Endothelial cell of umbilical vein (primary cell): ENCODE measurements at regions not wholly inside any gene's neighbourhood (a gene's known extent, or its start where the extent isn't known, plus 50 kb on each side); places are given as distances from the start of the nearest gene placed in this dataset.

ENCODE experiments used
- BruUV-seq: library from RNA; stranded (reverse); fragments of 400-500 nt; replicated peaks from 2 replicates; lab custom pipeline; 2021; lab: Mats Ljungman, UMichigan
- CTCF ChIA-PET: fragments of 300-600, 350-600 bp; sonication (Branson Sonifier 250); formaldehyde crosslinking; loops from one replicate; lab custom pipeline; 2021; ENCODE audit warnings: antibody characterized with exemption, inconsistent platforms; lab: Charles Lee
- POLR2A ChIA-PET: fragments of 300-600, 350-600 bp; sonication (Branson Sonifier 250); formaldehyde crosslinking; loops from one replicate; lab custom pipeline; 2021; ENCODE audit warnings: antibody characterized with exemption, inconsistent platforms; lab: Charles Lee
- DNase-seq: peaks from one replicate; pipeline ENCODE4 v3.0.0-alpha.2; 2011; ENCODE audit warnings: low read depth, low spot score
- FAIRE-seq: peaks from 2 replicates; lab custom pipeline; 2011; peaks lifted over from hg19 to GRCh38; lab: Jason Lieb, UNC
- H2AFZ ChIP-seq: 2 replicates; pipeline ENCODE4 v1.6.0; 2012; ENCODE audit warnings: low read depth, low read length, control low read depth, inconsistent platforms
- H3K27ac ChIP-seq: 2 replicates; pipeline ENCODE4 v1.5.1; 2011; ENCODE audit warnings: low read depth, mild to moderate bottlenecking, control low read depth, low read length, moderate library complexity; ENCODE audit not compliant: insufficient read depth
- H3K27me3 ChIP-seq, 2 experiments: 2 replicates each; pipeline versions ENCODE4 v1.6.0 to v1.6.1; 2011; ENCODE audit warnings: low read length in 2 of 2, mixed read lengths in 1 of 2; ENCODE audit not compliant: control insufficient read depth in 2 of 2, insufficient read depth in 2 of 2
- H3K36me3 ChIP-seq, 2 experiments: 2 replicates in 1 of 2; 3 replicates in 1 of 2; pipeline ENCODE4 v1.5.1; 2011; ENCODE audit warnings: low read length in 2 of 2, mild to moderate bottlenecking in 1 of 2, moderate library complexity in 1 of 2; ENCODE audit not compliant: control insufficient read depth in 2 of 2, insufficient read depth in 2 of 2; ENCODE audit errors: extremely low read depth in 1 of 2
- H3K4me1 ChIP-seq: 3 replicates; pipeline ENCODE4 v1.5.1; 2011; ENCODE audit warnings: mild to moderate bottlenecking, low read length; ENCODE audit not compliant: control insufficient read depth, insufficient read depth; ENCODE audit errors: extremely low read depth
- H3K4me2 ChIP-seq: 2 replicates; pipeline ENCODE4 v1.6.1; 2011; ENCODE audit warnings: low read length, control low read depth, mixed read lengths; ENCODE audit not compliant: insufficient read depth
- H3K4me3 ChIP-seq, 3 experiments: fragments of 200-600 bp in 1 of 3; sonication (generic), shearing (Covaris generic) in 1 of 3; replicated peaks in 1 of 3; 2 replicates each; pipeline ENCODE4 v1.5.1; 2011 to 2016; ENCODE audit warnings: control low read depth in 3 of 3, low read length in 3 of 3, mild to moderate bottlenecking in 2 of 3, inconsistent platforms in 1 of 3, low read depth in 1 of 3, moderate library complexity in 1 of 3; ENCODE audit not compliant: insufficient read depth in 1 of 3
- H3K79me2 ChIP-seq: 2 replicates; pipeline ENCODE4 v1.6.0; 2012; ENCODE audit warnings: low read length, inconsistent platforms; ENCODE audit not compliant: control insufficient read depth, insufficient read depth
- H3K9ac ChIP-seq: replicated peaks from 2 replicates; pipeline ENCODE3; 2011; ENCODE audit warnings: low read length, control low read depth; ENCODE audit not compliant: insufficient read depth; ENCODE audit errors: extremely low read depth
- H3K9me1 ChIP-seq: replicated peaks from 3 replicates; pipeline ENCODE4 v1.6.0; 2011; ENCODE audit warnings: mild to moderate bottlenecking, low read length; ENCODE audit not compliant: control insufficient read depth, insufficient read depth; ENCODE audit errors: extremely low read depth
- H3K9me3 ChIP-seq: replicated peaks from 2 replicates; pipeline ENCODE4 v1.5.1; 2012; ENCODE audit warnings: low read length, inconsistent platforms; ENCODE audit not compliant: control insufficient read depth, insufficient read depth
- H4K20me1 ChIP-seq: replicated peaks from 2 replicates; pipeline ENCODE3; 2011; ENCODE audit warnings: mild to moderate bottlenecking, low read length; ENCODE audit not compliant: control insufficient read depth, insufficient read depth; ENCODE audit errors: extremely low read depth
- CTCF ChIP-seq, 2 donors: IDR thresholded peaks; 1 replicate in 1 of 2; 2 replicates in 1 of 2; pipeline ENCODE4 v1.5.1; 2011; ENCODE audit warnings: low read length in 2 of 2, mild to moderate bottlenecking in 2 of 2, moderate library complexity in 2 of 2, control low read depth in 1 of 2, inconsistent platforms in 1 of 2, low read depth in 1 of 2; ENCODE audit not compliant: insufficient read depth in 1 of 2; ENCODE audit errors: extremely low read depth in 1 of 2
- EZH2 ChIP-seq: IDR thresholded peaks from 2 replicates; pipeline ENCODE4 v1.6.1; 2012; ENCODE audit warnings: borderline replicate concordance, low read depth, mild to moderate bottlenecking, moderate library complexity, low read length, inconsistent platforms; ENCODE audit not compliant: severe bottlenecking
- FOS ChIP-seq: IDR thresholded peaks from 2 replicates; pipeline ENCODE4 v1.6.1; 2011; ENCODE audit warnings: mild to moderate bottlenecking, low read length, moderate library complexity, borderline replicate concordance; ENCODE audit not compliant: insufficient read depth
- GATA2 ChIP-seq: IDR thresholded peaks from 2 replicates; pipeline ENCODE4 v1.7.0; 2011; ENCODE audit warnings: low read depth, mild to moderate bottlenecking, moderate library complexity, mixed read lengths, low read length; ENCODE audit not compliant: insufficient read length, insufficient read depth
- JUN ChIP-seq: IDR thresholded peaks from 2 replicates; pipeline ENCODE4 v1.6.1; 2011; ENCODE audit warnings: borderline replicate concordance, low read depth; ENCODE audit not compliant: insufficient read length, insufficient read depth
- MAX ChIP-seq: IDR thresholded peaks from 2 replicates; pipeline ENCODE4 v1.6.1; 2011; ENCODE audit not compliant: insufficient read depth, insufficient read length
- MYC ChIP-seq: IDR thresholded peaks from one replicate; pipeline ENCODE4 v1.6.1; 2011; ENCODE audit warnings: mild to moderate bottlenecking, low read depth, low read length
- POLR2A ChIP-seq: IDR thresholded peaks from 2 replicates; pipeline ENCODE4 v1.6.1; 2012; ENCODE audit warnings: low read depth, mild to moderate bottlenecking, control low read depth, low read length
- POLR2AphosphoS5 ChIP-seq: IDR thresholded peaks from 2 replicates; pipeline ENCODE4 v1.6.1; 2012; ENCODE audit warnings: low read depth, mild to moderate bottlenecking, control low read depth, low read length, moderate library complexity; ENCODE audit not compliant: insufficient read depth
- dilution Hi-C: fragments of 300-500 bp; cut with MboI; formaldehyde crosslinking; loops from one replicate; pipeline ENCODE4 v1.15.0; 2019; ENCODE audit warnings: low sequenced_read_pairs; ENCODE audit not compliant: extremely low pct_ligation_motif_present
- intact Hi-C: fragments of 100-400 bp; cut with micrococcal nuclease; formaldehyde crosslinking; loops from one replicate; pipeline ENCODE4 v1.10.0; 2022

GRCh38 chr2:215506604-215506990 lies 70.7 kb upstream of the FN1 start:
- H3K9me1 ChIP-seq = no peaks in the 10 kb centered on the region
- ChIA-PET CTCF (interaction anchor here (0.6 to 2.7 kb wide), 8 partner anchors 21 to 204 kb away, joined by 3 to 8 read pairs (median 4); no protein-coding TSS in a partner anchor), POLR2A (no interaction called here)
- no peaks in the 10 kb centered on the region for H4K20me1 ChIP-seq
- intact Hi-C loops (no loop called here), dilution Hi-C loops (no loop called here)
- H3K27ac ChIP-seq = no peak overlapping the region
- H3K27me3 ChIP-seq = no peaks in the 10 kb centered on the region
- no peaks in the 10 kb centered on the region for H3K36me3 ChIP-seq
- no peak overlapping the region for H2AFZ ChIP-seq
- no peak overlapping the region for H3K4me2 ChIP-seq
- no peak for TF ChIP-seq JUN
- TF ChIP-seq GATA2 = no peak
- TF ChIP-seq POLR2A = no peak
- no peak for TF ChIP-seq EZH2
- TF ChIP-seq MYC = no peak
- TF ChIP-seq FOS = no peak
- no peak for TF ChIP-seq CTCF (IDR thresholded peaks at IDR 0.05; ENCODE audit: extremely low read depth in 1 of 2, insufficient read depth in 1 of 2, low read depth in 1 of 2, low read length in 2 of 2)
- no peak for TF ChIP-seq POLR2AphosphoS5
- no peak for TF ChIP-seq MAX
- FAIRE-seq = no peak
- no TSS peak for BruUV-seq
- no peaks in the 10 kb centered on the region for H3K79me2 ChIP-seq
- no peak overlapping the region for H3K9ac ChIP-seq
- peaks cover 31% of the 10 kb centered on the region for H3K4me1 ChIP-seq
- no peaks in the 10 kb centered on the region for H3K9me3 ChIP-seq
- H3K4me3 ChIP-seq = no peak overlapping the region
- DNase-seq = no peak
